Esophagus muscularis mucosa (tissue), 4 donors: ENCODE measurements at regions not wholly inside any gene's neighbourhood (a gene's known extent, or its start where the extent isn't known, plus 50 kb on each side); places are given as distances from the start of the nearest gene placed in this dataset.

Experiments
- DNase-seq: peaks from one replicate; pipeline ENCODE4 v3.0.0-alpha.2; 2017; ENCODE audit errors: extremely low spot score
- H3K27ac ChIP-seq, 4 donors: fragments of 200-600 bp; sonication (generic); replicated peaks in 1 of 4; 1 replicate in 3 of 4; 2 replicates in 1 of 4; pipeline ENCODE4 v1.5.1; 2016 to 2019; ENCODE audit warnings: mild to moderate bottlenecking in 1 of 4
- H3K27me3 ChIP-seq, 4 donors: fragments of 200-600 bp; sonication (generic); one replicate each; pipeline versions ENCODE4 v1.5.1 to v1.6.0; 2016 to 2019
- H3K36me3 ChIP-seq, 4 donors: fragments of 200-600 bp; sonication (generic); one replicate each; pipeline ENCODE4 v1.5.1; 2016 to 2019
- H3K4me1 ChIP-seq, 4 donors: fragments of 200-600 bp; sonication (generic); one replicate each; pipeline ENCODE4 v1.5.1; 2016 to 2019
- H3K4me3 ChIP-seq, 4 donors: fragments of 200-600 bp; sonication (generic); 1 replicate in 2 of 4; 2 replicates in 2 of 4; pipeline ENCODE4 v1.5.1; 2016 to 2019; ENCODE audit warnings: mild to moderate bottlenecking in 4 of 4, moderate library complexity in 1 of 4
- H3K9me3 ChIP-seq, 4 donors: fragments of 200-600 bp; sonication (generic); 1 replicate in 3 of 4; 2 replicates in 1 of 4; pipeline ENCODE4 v1.5.1; 2016 to 2019
- CTCF ChIP-seq, 3 experiments: fragments of 200-600 bp in 2 of 3; fragments of 450-650 bp in 1 of 3; sonication (generic) in 2 of 3; IDR thresholded peaks; one replicate each; pipeline ENCODE4 v1.5.1; 2017 to 2019; ENCODE audit warnings: antibody characterized with exemption in 3 of 3, mild to moderate bottlenecking in 2 of 3, moderate library complexity in 1 of 3
- EP300 ChIP-seq: sonication (generic); formaldehyde crosslinking; IDR thresholded peaks from one replicate; pipeline ENCODE4 v1.6.1; 2017; ENCODE audit warnings: antibody characterized with exemption
- POLR2A ChIP-seq: fragments of 450-650 bp; IDR thresholded peaks from one replicate; pipeline ENCODE4 v1.6.1; 2017; ENCODE audit warnings: antibody characterized with exemption, moderate library complexity, mild to moderate bottlenecking, low read depth
- POLR2AphosphoS5 ChIP-seq, 2 donors: sonication (generic); formaldehyde crosslinking; IDR thresholded peaks; one replicate each; pipeline ENCODE4 v1.6.1; 2017; ENCODE audit warnings: antibody characterized with exemption in 2 of 2
- WGBS: methylation state at CpG from one replicate; pipeline ENCODE4 v1.1.5; 2018; 5-methylcytosine and 5-hydroxymethylcytosine counted together
- intact Hi-C: fragments of 100-400 bp; cut with DNase I; formaldehyde crosslinking; loops from one replicate; pipeline ENCODE4 v1.15.1; 2023

GRCh38 chr2:128605931-128606330 is 287.3 kb upstream of the HS6ST1 start:
- no peak overlapping the region for H3K4me3 ChIP-seq
- H3K27ac ChIP-seq = no peak overlapping the region
- no peak for DNase-seq
- TF ChIP-seq POLR2AphosphoS5 (IDR thresholded peaks at IDR 0.05) (no peak), CTCF (IDR thresholded peaks at IDR 0.05) (no peak), POLR2A (no peak), EP300 (no peak)
- no peaks in the 10 kb centered on the region for H3K27me3 ChIP-seq
- intact Hi-C loops = no loop called here
- no peaks in the 10 kb centered on the region for H3K36me3 ChIP-seq
- WGBS = 91% methylated on average over 13 of the region's 13 CpGs
- no peaks in the 10 kb centered on the region for H3K9me3 ChIP-seq
- no peaks in the 10 kb centered on the region for H3K4me1 ChIP-seq

DNA sequence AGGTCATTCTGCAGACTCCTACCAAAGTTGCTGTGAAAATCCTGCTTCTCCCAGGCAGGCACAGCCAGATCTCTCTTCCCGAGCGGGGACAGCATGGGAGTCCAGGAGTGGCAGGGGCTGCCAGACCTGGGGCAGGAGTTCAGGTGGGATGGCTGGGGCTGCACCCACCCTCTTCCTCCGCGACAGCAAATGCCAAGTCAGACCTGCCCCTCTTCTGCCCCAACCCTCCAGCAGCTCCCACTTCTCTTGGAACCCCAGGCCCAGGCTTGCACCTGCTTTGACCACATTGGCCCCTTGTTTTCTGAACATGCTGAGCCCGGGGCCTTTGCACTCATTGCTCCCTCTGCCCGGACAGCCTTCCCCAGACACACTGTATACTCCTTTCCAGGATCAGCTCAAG is 288.2 kb upstream of the HS6ST1 start:
- H3K27me3 ChIP-seq = no peaks in the 10 kb centered on the region
- intact Hi-C loops = no loop called here
- no peak for DNase-seq
- no peak overlapping the region for H3K27ac ChIP-seq
- H3K36me3 ChIP-seq = no peaks in the 10 kb centered on the region
- no peak overlapping the region for H3K4me3 ChIP-seq
- no peak for TF ChIP-seq POLR2A
- no peak for TF ChIP-seq POLR2AphosphoS5 (IDR thresholded peaks at IDR 0.05)
- no peak for TF ChIP-seq CTCF (IDR thresholded peaks at IDR 0.05)
- TF ChIP-seq EP300 = no peak
- no peaks in the 10 kb centered on the region for H3K9me3 ChIP-seq
- H3K4me1 ChIP-seq = no peaks in the 10 kb centered on the region
- 83% methylated on average over 6 of the region's 6 CpGs for WGBS

- no peaks in the 10 kb centered on the region for H3K4me1 ChIP-seq
- intact Hi-C loops = no loop called here
- H3K9me3 ChIP-seq = no peaks in the 10 kb centered on the region
- no peaks in the 10 kb centered on the region for H3K36me3 ChIP-seq
- H3K27ac ChIP-seq = no peak overlapping the region
- TF ChIP-seq EP300 = no peak
- no peak for TF ChIP-seq POLR2A
- TF ChIP-seq POLR2AphosphoS5 (IDR thresholded peaks at IDR 0.05) = no peak
- no peak for TF ChIP-seq CTCF (IDR thresholded peaks at IDR 0.05)
- H3K4me3 ChIP-seq = no peak overlapping the region
- no peak for DNase-seq
- no peaks in the 10 kb centered on the region for H3K27me3 ChIP-seq
- 69% methylated on average over 5 of the region's 9 CpGs for WGBS
Observed at GRCh38 chr2:128607440-128607839, 288.8 kb upstream of the HS6ST1 start.

- 61% methylated on average over 23 of the region's 23 CpGs for WGBS
- DNase-seq = no peak
- H3K4me3 ChIP-seq = peak overlapping the region in 2 of 4 donors; percentile 7
Observed at GRCh38 chr2:128607911-128608506, 289.3 kb upstream of the HS6ST1 start.

More at GRCh38 chr2:128607911-128608506, 289.3 kb upstream of the HS6ST1 start:
- Histone ChIP-seq H3K9me3 (no peaks in the 10 kb centered on the region), H3K36me3 (no peaks in the 10 kb centered on the region), H3K27me3 (no peaks in the 10 kb centered on the region), H3K4me1 (no peaks in the 10 kb centered on the region), H3K27ac (no peak overlapping the region)
- intact Hi-C loops = no loop called here
- TF ChIP-seq CTCF (IDR thresholded peaks at IDR 0.05) = no peak
- TF ChIP-seq POLR2A = no peak
